ENCODE measurements at regions not wholly inside any gene's neighbourhood (a gene's known extent, or its start where the extent isn't known, plus 50 kb on each side); places are given as distances from the start of the nearest gene placed in this dataset.
"Not testable (repeated sequence)": the region's sequence is repeated elsewhere in the genome, so short reads cannot be mapped to it uniquely, and the experiment has no call there.

DNA sequence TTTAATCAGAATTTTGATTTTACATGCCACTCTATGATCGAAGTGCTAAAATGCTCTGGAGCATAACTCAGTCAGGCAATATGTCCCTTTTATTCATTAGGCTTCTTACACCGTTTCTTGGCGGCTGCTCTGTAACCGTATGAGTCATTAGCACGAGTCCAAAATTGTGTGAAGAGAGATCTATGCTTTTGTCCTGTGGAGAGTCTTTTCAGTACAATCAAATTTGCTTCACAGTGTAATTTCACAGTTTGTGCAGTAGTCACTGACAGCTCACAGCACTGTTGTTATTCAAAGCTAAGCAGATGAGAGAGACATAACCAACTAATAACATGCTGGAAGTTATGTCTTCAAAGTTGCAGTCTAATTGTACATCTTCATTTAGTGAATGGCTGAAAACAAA, 167.8 kb downstream of the PCDH10 start:
- H3K27me3 ChIP-seq: no peaks in the 10 kb centered on the region
- H3K4me1 ChIP-seq: peaks cover 4% of the 10 kb centered on the region
- no peak for DNase-seq
- no peaks in the 10 kb centered on the region for H3K9me3 ChIP-seq
- no peak overlapping the region for H3K4me3 ChIP-seq (ENCODE audit: low read depth, low read length)
- no peaks in the 10 kb centered on the region for H3K36me3 ChIP-seq
- TF ChIP-seq, protein P1, sequence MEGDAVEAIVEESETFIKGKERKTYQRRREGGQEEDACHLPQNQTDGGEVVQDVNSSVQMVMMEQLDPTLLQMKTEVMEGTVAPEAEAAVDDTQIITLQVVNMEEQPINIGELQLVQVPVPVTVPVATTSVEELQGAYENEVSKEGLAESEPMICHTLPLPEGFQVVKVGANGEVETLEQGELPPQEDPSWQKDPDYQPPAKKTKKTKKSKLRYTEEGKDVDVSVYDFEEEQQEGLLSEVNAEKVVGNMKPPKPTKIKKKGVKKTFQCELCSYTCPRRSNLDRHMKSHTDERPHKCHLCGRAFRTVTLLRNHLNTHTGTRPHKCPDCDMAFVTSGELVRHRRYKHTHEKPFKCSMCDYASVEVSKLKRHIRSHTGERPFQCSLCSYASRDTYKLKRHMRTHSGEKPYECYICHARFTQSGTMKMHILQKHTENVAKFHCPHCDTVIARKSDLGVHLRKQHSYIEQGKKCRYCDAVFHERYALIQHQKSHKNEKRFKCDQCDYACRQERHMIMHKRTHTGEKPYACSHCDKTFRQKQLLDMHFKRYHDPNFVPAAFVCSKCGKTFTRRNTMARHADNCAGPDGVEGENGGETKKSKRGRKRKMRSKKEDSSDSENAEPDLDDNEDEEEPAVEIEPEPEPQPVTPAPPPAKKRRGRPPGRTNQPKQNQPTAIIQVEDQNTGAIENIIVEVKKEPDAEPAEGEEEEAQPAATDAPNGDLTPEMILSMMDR (IDR thresholded peaks at IDR 0.05; ENCODE audit: low read depth, low read length): no peak

DNA sequence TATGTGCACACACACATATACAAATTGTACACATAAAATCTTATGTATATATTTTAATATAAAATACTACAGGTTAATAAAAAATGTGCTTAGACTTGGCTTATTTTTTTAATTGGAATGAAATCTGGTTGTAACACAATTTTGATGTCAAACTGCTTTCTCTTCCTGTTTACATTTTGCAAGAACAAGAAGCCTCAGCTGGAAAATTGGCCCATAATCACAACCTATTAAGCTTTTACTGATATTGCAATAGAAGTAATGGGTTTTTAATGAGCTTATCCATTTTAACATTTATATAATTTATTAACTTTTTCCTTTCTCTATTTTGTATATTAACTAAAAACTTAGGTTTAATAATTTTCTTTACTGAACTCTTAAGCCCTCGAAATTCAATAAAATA, 165.9 kb downstream of the PCDH10 start:
- no peaks in the 10 kb centered on the region for H3K27me3 ChIP-seq
- TF ChIP-seq, protein P1 (IDR thresholded peaks at IDR 0.05; ENCODE audit: low read depth, low read length): no peak
- H3K9me3 ChIP-seq: no peaks in the 10 kb centered on the region
- H3K36me3 ChIP-seq: no peaks in the 10 kb centered on the region
- H3K4me1 ChIP-seq: peaks cover 4% of the 10 kb centered on the region; the same call in 1 of the 2 replicates
- no peak for DNase-seq
- no peak overlapping the region for H3K4me3 ChIP-seq (ENCODE audit: low read depth, low read length)

DNA sequence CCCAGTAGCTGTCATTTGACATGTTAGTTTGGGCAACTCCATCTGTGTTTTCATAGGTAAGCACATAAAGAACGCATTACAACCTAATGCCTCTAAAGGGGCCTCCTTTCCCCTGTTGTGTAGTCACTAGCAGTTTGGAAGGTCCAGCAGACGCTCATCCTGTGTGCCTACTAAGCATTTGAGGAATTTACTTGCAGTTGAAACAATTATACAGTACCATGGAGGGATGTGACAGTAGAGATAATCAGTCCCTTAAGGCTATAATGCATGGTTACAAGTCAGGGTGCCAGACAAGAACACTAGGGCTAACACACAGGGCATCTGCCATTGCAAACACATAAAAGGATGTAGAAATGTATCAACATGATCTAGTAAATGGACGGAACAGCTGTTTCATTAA, 138.3 kb downstream of the PCDH10 start:
- no peaks in the 10 kb centered on the region for H3K9me3 ChIP-seq
- no peak for DNase-seq
- H3K4me3 ChIP-seq (ENCODE audit: low read depth, low read length): no peak overlapping the region
- no peaks in the 10 kb centered on the region for H3K36me3 ChIP-seq
- no peaks in the 10 kb centered on the region for H3K4me1 ChIP-seq
- H3K27me3 ChIP-seq: no peaks in the 10 kb centered on the region
- TF ChIP-seq, protein P1 (IDR thresholded peaks at IDR 0.05; ENCODE audit: low read depth, low read length): no peak

DNA sequence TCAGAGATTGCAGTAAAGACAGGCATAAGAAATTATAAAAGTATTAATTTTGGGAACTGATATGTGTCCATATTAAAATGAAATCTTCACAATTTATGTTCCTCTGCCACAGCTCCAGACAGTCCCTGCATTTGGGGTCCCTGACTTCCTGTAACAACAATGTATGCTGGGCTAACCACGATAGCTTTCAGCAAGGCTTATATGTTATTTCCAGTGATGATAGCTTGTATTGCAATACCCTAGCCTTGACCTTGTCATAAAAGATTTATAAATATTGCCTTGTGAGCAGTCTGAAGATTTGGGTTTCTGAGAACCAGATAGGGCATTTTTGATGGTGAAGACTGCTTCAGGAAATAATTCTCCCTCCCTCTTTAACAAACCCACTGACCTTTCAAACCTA, 129.5 kb downstream of the PCDH10 start:
- no peak for DNase-seq
- H3K9me3 ChIP-seq: no peaks in the 10 kb centered on the region
- no peaks in the 10 kb centered on the region for H3K27me3 ChIP-seq
- H3K4me3 ChIP-seq (ENCODE audit: low read depth, low read length): no peak overlapping the region
- TF ChIP-seq, protein P1 (IDR thresholded peaks at IDR 0.05; ENCODE audit: low read depth, low read length): no peak
- no peaks in the 10 kb centered on the region for H3K36me3 ChIP-seq
- H3K4me1 ChIP-seq: no peaks in the 10 kb centered on the region

DNA sequence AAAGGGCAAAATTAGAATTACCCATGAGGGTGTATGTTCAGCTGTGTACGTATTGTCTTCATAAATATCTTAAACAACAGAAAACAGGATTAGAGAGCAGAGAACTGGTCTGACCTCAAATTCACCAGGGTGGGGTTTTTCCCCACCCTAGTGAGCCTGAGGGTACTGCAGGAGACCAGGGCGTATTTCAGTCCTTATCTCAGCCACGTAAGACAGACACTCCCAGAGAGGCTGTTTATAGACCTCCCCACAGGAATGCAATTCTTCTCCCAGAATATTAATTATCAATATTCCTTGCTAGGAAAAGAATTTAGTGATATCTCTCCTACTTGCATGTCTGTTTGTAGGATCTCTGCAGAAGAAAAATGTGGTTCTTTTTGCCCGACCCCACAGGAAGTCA, 128.8 kb downstream of the PCDH10 start:
- H3K4me1 ChIP-seq; H3K4me3 ChIP-seq (ENCODE audit: low read depth, low read length); H3K27me3 ChIP-seq; H3K9me3 ChIP-seq; H3K36me3 ChIP-seq; DNase-seq: not testable (repeated sequence)

DNA sequence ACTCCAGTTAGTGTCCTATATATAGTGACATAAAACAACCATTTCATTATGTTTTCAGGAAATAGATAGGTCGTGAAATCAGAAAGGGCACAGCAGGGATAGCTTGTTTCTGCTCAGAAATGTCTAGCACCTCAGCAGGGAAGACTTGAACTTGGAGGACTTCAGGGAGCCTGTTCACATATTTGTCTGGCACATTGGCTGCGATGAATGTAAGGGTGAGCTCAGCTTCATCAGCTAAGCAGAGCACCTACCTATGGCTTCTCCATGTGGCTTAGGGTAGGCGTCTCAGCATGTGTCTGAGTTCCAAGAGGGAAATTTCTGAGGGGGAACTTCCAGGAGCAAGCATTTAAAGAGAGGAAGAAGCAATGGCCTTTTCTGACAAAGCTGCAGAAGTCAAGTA, 126.2 kb downstream of the PCDH10 start:
- Histone ChIP-seq H3K4me1 (no peaks in the 10 kb centered on the region), H3K9me3 (no peaks in the 10 kb centered on the region), H3K27me3 (no peaks in the 10 kb centered on the region), H3K4me3 (ENCODE audit: low read depth, low read length) (no peak overlapping the region), H3K36me3 (no peaks in the 10 kb centered on the region)
- no peak for DNase-seq
- TF ChIP-seq, protein P1 (IDR thresholded peaks at IDR 0.05; ENCODE audit: low read depth, low read length): no peak

DNA sequence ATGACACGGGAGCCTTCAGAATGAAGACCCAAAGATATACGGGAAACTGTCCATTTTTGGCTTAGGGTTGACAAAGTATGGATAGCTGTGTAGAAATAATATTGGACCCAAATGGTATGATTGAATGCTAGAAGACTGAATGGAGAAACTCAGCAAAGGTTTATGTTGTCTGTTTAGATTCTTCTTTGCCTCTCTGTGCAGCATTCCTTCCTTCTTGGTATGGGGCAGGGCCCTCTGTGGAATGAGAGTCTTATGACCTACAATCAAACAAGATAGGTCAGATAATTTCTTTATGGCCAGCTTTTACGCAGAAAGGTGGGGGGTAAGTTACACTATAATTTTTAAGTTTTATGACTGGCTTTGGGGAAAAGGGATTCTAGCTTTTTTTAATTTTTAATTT, 124.3 kb downstream of the PCDH10 start:
- Histone ChIP-seq H3K27me3 (no peaks in the 10 kb centered on the region), H3K36me3 (no peaks in the 10 kb centered on the region), H3K9me3 (no peaks in the 10 kb centered on the region), H3K4me3 (ENCODE audit: low read depth, low read length) (no peak overlapping the region), H3K4me1 (no peaks in the 10 kb centered on the region)
- TF ChIP-seq, protein P1 (IDR thresholded peaks at IDR 0.05; ENCODE audit: low read depth, low read length): no peak
- no peak for DNase-seq

Data from BE2C (cell line).